Large intestine (tissue), 3 donors: ENCODE measurements at regions not wholly inside any gene's neighbourhood (a gene's known extent, or its start where the extent isn't known, plus 50 kb on each side); places are given as distances from the start of the nearest gene placed in this dataset.

Source experiments
- DNase-seq, 2 donors: peaks; one replicate each; pipeline versions ENCODE4 v3.0.0 to v3.0.0-alpha.2; 2013
- H3K27ac ChIP-seq: one replicate; pipeline ENCODE4 v1.5.1; 2013; ENCODE audit warnings: low read length
- H3K27me3 ChIP-seq: 2 replicates; pipeline ENCODE4 v1.6.1; 2013; ENCODE audit warnings: low read length; ENCODE audit not compliant: control insufficient read depth, insufficient read depth
- H3K36me3 ChIP-seq: 2 replicates; pipeline ENCODE4 v1.6.1; 2013; ENCODE audit warnings: low read length; ENCODE audit not compliant: control insufficient read depth, insufficient read depth
- H3K4me1 ChIP-seq: one replicate; pipeline ENCODE4 v1.6.1; 2013; ENCODE audit warnings: low read length; ENCODE audit not compliant: control insufficient read depth, insufficient read depth
- H3K4me3 ChIP-seq: one replicate; pipeline ENCODE4 v1.5.1; 2013; ENCODE audit warnings: low read length
- H3K9me3 ChIP-seq: one replicate; pipeline ENCODE4 v1.6.1; 2013; ENCODE audit warnings: mild to moderate bottlenecking, low read depth, low read length, moderate library complexity; ENCODE audit not compliant: control insufficient read depth
- WGBS: methylation state at CpG from one replicate; pipeline ENCODE4 v1.1.5; 2013; ENCODE audit warnings: low lambda C conversion rate; ENCODE audit not compliant: insufficient coverage; 5-methylcytosine and 5-hydroxymethylcytosine counted together

- Histone ChIP-seq H3K4me3 (no peak overlapping the region), H3K36me3 (no peaks in the 10 kb centered on the region), H3K9me3 (peaks cover 4% of the 10 kb centered on the region), H3K27me3 (no peaks in the 10 kb centered on the region), H3K27ac (no peak overlapping the region), H3K4me1 (no peaks in the 10 kb centered on the region)
- no CpG with 5 or more reads among the region's 2 CpGs for WGBS
- no peak for DNase-seq
These were observed 956.8 kb downstream of the TLE1 start for GRCh38 chr9:80732506-80732905.

- no peaks in the 10 kb centered on the region for H3K36me3 ChIP-seq
- DNase-seq: no peak
- H3K27me3 ChIP-seq: no peaks in the 10 kb centered on the region
- no CpG with 5 or more reads among the region's 1 CpG for WGBS
- H3K9me3 ChIP-seq: no peaks in the 10 kb centered on the region
- no peaks in the 10 kb centered on the region for H3K4me1 ChIP-seq
- H3K27ac ChIP-seq: no peak overlapping the region
- H3K4me3 ChIP-seq: no peak overlapping the region
These were observed 968.8 kb downstream of the TLE1 start for GRCh38 chr9:80720579-80720978.

- H3K27ac ChIP-seq: no peak overlapping the region
- H3K4me1 ChIP-seq: no peaks in the 10 kb centered on the region
- no peaks in the 10 kb centered on the region for H3K36me3 ChIP-seq
- H3K9me3 ChIP-seq: no peaks in the 10 kb centered on the region
- H3K4me3 ChIP-seq: no peak overlapping the region
- DNase-seq: no peak
- no peaks in the 10 kb centered on the region for H3K27me3 ChIP-seq
These were observed 982.2 kb downstream of the TLE1 start for GRCh38 chr9:80707120-80707519.

GRCh38 chr9:80701061-80701460 lies 988.3 kb downstream of the TLE1 start:
- no peaks in the 10 kb centered on the region for H3K36me3 ChIP-seq

GRCh38 chr9:80699511-80699998 lies 989.8 kb downstream of the TLE1 start:
- WGBS: no CpG with 5 or more reads among the region's 2 CpGs
- Histone ChIP-seq H3K36me3 (no peaks in the 10 kb centered on the region), H3K4me3 (no peak overlapping the region), H3K27me3 (no peaks in the 10 kb centered on the region), H3K4me1 (no peaks in the 10 kb centered on the region), H3K27ac (no peak overlapping the region), H3K9me3 (no peaks in the 10 kb centered on the region)
- DNase-seq: peak in 1 of 2 donors; percentile 4

More at GRCh38 chr9:80701061-80701460, 988.3 kb downstream of the TLE1 start:
- DNase-seq: no peak
- no peak overlapping the region for H3K4me3 ChIP-seq
- H3K4me1 ChIP-seq: no peaks in the 10 kb centered on the region
- H3K9me3 ChIP-seq: no peaks in the 10 kb centered on the region
- H3K27ac ChIP-seq: no peak overlapping the region
- H3K27me3 ChIP-seq: no peaks in the 10 kb centered on the region

- no peaks in the 10 kb centered on the region for H3K4me1 ChIP-seq
- no peak overlapping the region for H3K4me3 ChIP-seq
- no peaks in the 10 kb centered on the region for H3K36me3 ChIP-seq
- WGBS: 100% methylated on average over 2 of the region's 2 CpGs
- H3K27me3 ChIP-seq: no peaks in the 10 kb centered on the region
- H3K27ac ChIP-seq: no peak overlapping the region
- DNase-seq: peak in 1 of 2 donors; percentile 1
- no peaks in the 10 kb centered on the region for H3K9me3 ChIP-seq
These were observed 990.5 kb downstream of the TLE1 start for GRCh38 chr9:80698725-80699410.

GRCh38 chr9:80692751-80693150 lies 996.6 kb downstream of the TLE1 start:
- Histone ChIP-seq H3K9me3 (no peaks in the 10 kb centered on the region), H3K4me1 (no peaks in the 10 kb centered on the region)
- no peak for DNase-seq

GRCh38 chr9:80691229-80691628 lies 998.1 kb downstream of the TLE1 start:
- no peak overlapping the region for H3K27ac ChIP-seq
- no peaks in the 10 kb centered on the region for H3K4me1 ChIP-seq
- H3K4me3 ChIP-seq: no peak overlapping the region
- H3K36me3 ChIP-seq: no peaks in the 10 kb centered on the region
- no peaks in the 10 kb centered on the region for H3K27me3 ChIP-seq
- H3K9me3 ChIP-seq: no peaks in the 10 kb centered on the region
- DNase-seq: no peak

More at GRCh38 chr9:80692751-80693150, 996.6 kb downstream of the TLE1 start:
- H3K4me3 ChIP-seq: no peak overlapping the region
- H3K27ac ChIP-seq: no peak overlapping the region
- no peaks in the 10 kb centered on the region for H3K27me3 ChIP-seq
- no peaks in the 10 kb centered on the region for H3K36me3 ChIP-seq

GRCh38 chr9:80690349-80690939 lies 998.9 kb downstream of the TLE1 start:
- no peak for DNase-seq
- Histone ChIP-seq H3K27me3 (no peaks in the 10 kb centered on the region), H3K27ac (no peak overlapping the region), H3K4me1 (no peaks in the 10 kb centered on the region), H3K36me3 (no peaks in the 10 kb centered on the region), H3K9me3 (no peaks in the 10 kb centered on the region), H3K4me3 (no peak overlapping the region)
- WGBS: no CpG with 5 or more reads among the region's 6 CpGs

- no peak for DNase-seq
- Histone ChIP-seq H3K4me1 (no peaks in the 10 kb centered on the region), H3K27ac (no peak overlapping the region), H3K36me3 (no peaks in the 10 kb centered on the region), H3K4me3 (no peak overlapping the region), H3K27me3 (no peaks in the 10 kb centered on the region), H3K9me3 (no peaks in the 10 kb centered on the region)
These were observed 1009.4 kb downstream of the TLE1 start for GRCh38 chr9:80679916-80680315.

- Histone ChIP-seq H3K4me3 (no peak overlapping the region), H3K27me3 (no peaks in the 10 kb centered on the region), H3K9me3 (no peaks in the 10 kb centered on the region), H3K4me1 (no peaks in the 10 kb centered on the region), H3K27ac (no peak overlapping the region), H3K36me3 (no peaks in the 10 kb centered on the region)
- 83% methylated on average over 1 of the region's 2 CpGs for WGBS
- no peak for DNase-seq
These were observed 1010.4 kb downstream of the TLE1 start for GRCh38 chr9:80678906-80679305.
